ENCODE measurements at regions not wholly inside any gene's neighbourhood (a gene's known extent, or its start where the extent isn't known, plus 50 kb on each side); places are given as distances from the start of the nearest gene placed in this dataset.

DNA sequence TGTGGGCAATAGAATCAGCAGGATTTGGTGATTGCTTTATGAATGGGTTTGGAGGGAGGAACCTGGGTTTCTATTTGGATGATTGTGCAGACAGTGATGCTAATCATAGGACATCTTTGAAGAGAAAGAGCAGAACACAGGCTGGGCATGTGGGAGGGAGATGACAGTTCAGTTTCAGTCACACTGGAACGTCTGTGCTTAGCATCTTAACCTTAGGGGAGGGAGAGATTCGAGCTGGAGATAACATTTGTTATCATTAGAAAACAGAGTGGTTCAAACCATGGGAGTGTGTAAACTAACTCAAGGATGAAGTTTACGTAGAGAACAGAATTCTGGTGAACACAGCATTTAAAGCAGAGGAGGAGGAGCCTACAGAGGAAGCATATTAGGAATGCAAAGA, 138.6 kb upstream of the PPP2R2B start:
- Histone ChIP-seq H3K79me2 (ENCODE audit: insufficient read depth, low read depth, low read length) (no peaks in the 10 kb centered on the region), H3K4me3 (ENCODE audit: low read depth, low read length, poor library complexity, severe bottlenecking) (no peak overlapping the region), H3K4me2 (ENCODE audit: low read length) (no peak overlapping the region), H3K9me2 (ENCODE audit: insufficient read depth, low read length) (no peaks in the 10 kb centered on the region), H3K36me3 (ENCODE audit: insufficient read depth, low read length) (no peaks in the 10 kb centered on the region), H3K9me3 (ENCODE audit: low read length) (no peaks in the 10 kb centered on the region), H3K27ac (ENCODE audit: low read depth, low read length, poor library complexity, severe bottlenecking) (no peak overlapping the region), H3K4me1 (ENCODE audit: insufficient read depth, low read length, poor library complexity, severe bottlenecking) (no peaks in the 10 kb centered on the region), H2AFZ (ENCODE audit: low read length) (no peak overlapping the region), H4K20me1 (ENCODE audit: insufficient read depth, low read length) (no peaks in the 10 kb centered on the region)
- ChIA-PET CTCF (ENCODE audit: unreplicated experiment) (no interaction called here), POLR2A (no interaction called here)
- BruUV-seq (replicated peaks): no TSS peak
- intact Hi-C loops (cut with micrococcal nuclease; ENCODE audit: unreplicated experiment): no loop called here
- TF ChIP-seq, protein P1, sequence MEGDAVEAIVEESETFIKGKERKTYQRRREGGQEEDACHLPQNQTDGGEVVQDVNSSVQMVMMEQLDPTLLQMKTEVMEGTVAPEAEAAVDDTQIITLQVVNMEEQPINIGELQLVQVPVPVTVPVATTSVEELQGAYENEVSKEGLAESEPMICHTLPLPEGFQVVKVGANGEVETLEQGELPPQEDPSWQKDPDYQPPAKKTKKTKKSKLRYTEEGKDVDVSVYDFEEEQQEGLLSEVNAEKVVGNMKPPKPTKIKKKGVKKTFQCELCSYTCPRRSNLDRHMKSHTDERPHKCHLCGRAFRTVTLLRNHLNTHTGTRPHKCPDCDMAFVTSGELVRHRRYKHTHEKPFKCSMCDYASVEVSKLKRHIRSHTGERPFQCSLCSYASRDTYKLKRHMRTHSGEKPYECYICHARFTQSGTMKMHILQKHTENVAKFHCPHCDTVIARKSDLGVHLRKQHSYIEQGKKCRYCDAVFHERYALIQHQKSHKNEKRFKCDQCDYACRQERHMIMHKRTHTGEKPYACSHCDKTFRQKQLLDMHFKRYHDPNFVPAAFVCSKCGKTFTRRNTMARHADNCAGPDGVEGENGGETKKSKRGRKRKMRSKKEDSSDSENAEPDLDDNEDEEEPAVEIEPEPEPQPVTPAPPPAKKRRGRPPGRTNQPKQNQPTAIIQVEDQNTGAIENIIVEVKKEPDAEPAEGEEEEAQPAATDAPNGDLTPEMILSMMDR (conservative IDR thresholded peaks at IDR 0.05; ENCODE audit: low read length): no peak
- no peak for TF ChIP-seq EZH2phosphoT487 (IDR thresholded peaks at IDR 0.05; ENCODE audit: borderline replicate concordance, low read depth, low read length)
- DNase-seq (ENCODE audit: low spot score): no peak

DNA sequence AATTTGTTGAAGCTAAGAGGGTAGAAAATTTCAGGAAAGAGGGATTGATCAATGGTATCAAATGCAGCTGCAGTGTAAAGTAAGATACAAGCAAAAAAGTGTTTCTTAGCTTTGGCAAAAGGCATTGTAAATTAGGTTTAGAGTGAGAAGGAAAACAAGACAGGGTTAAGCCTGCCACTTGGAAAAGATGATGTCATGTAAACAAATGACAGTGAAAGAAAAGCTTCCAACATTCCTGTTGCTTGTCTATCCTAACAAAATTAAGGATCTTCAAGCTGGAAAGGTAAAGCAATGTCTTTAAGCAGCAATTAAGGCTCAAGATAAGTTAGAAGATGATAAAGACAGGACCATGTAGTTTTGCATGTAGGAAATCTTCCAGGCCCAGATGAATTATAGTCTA, 139.1 kb upstream of the PPP2R2B start:
- H3K9me3 ChIP-seq (ENCODE audit: low read length): no peaks in the 10 kb centered on the region
- H3K27ac ChIP-seq (ENCODE audit: low read depth, low read length, poor library complexity, severe bottlenecking): no peak overlapping the region
- ChIA-PET POLR2A (interaction anchor here (0.6 kb wide), 1 partner anchor 770 kb away, joined by 4 read pairs; no protein-coding TSS in a partner anchor), CTCF (ENCODE audit: unreplicated experiment) (no interaction called here)
- no peaks in the 10 kb centered on the region for H3K4me1 ChIP-seq (ENCODE audit: insufficient read depth, low read length, poor library complexity, severe bottlenecking)
- BruUV-seq (replicated peaks): no TSS peak
- H3K4me2 ChIP-seq (ENCODE audit: low read length): no peak overlapping the region
- H3K36me3 ChIP-seq (ENCODE audit: insufficient read depth, low read length): no peaks in the 10 kb centered on the region
- H3K9me2 ChIP-seq (ENCODE audit: insufficient read depth, low read length): no peaks in the 10 kb centered on the region
- no peak for TF ChIP-seq EZH2phosphoT487 (IDR thresholded peaks at IDR 0.05; ENCODE audit: borderline replicate concordance, low read depth, low read length)
- TF ChIP-seq, protein P1 (conservative IDR thresholded peaks at IDR 0.05; ENCODE audit: low read length): no peak
- no peak overlapping the region for H2AFZ ChIP-seq (ENCODE audit: low read length)
- no peaks in the 10 kb centered on the region for H4K20me1 ChIP-seq (ENCODE audit: insufficient read depth, low read length)
- H3K4me3 ChIP-seq (ENCODE audit: low read depth, low read length, poor library complexity, severe bottlenecking): no peak overlapping the region
- H3K79me2 ChIP-seq (ENCODE audit: insufficient read depth, low read depth, low read length): no peaks in the 10 kb centered on the region
- DNase-seq (ENCODE audit: low spot score): no peak
- intact Hi-C loops (cut with micrococcal nuclease; ENCODE audit: unreplicated experiment): no loop called here

DNA sequence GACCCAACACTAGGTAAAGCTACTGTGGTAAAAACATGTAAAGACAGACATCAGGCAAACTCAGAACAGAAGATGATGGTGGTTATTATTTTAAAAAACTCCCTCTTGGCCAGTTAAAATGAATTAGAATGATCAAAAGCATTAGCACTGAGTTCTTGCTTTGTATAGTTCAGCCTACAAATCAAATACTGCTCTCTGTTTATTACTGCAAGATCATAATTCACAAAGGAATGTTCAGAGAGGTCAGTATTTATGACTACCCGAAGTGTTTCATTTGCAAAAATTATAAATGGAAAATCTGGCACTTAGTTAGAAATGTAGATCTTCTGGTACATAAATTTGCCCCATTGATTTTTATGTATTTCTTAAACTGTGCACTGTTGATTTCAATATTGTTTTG, 140.3 kb upstream of the PPP2R2B start:
- intact Hi-C loops (cut with micrococcal nuclease; ENCODE audit: unreplicated experiment): no loop called here
- Histone ChIP-seq H3K9me3 (ENCODE audit: low read length) (no peaks in the 10 kb centered on the region), H4K20me1 (ENCODE audit: insufficient read depth, low read length) (no peaks in the 10 kb centered on the region), H3K79me2 (ENCODE audit: insufficient read depth, low read depth, low read length) (no peaks in the 10 kb centered on the region), H3K9me2 (ENCODE audit: insufficient read depth, low read length) (no peaks in the 10 kb centered on the region), H3K4me1 (ENCODE audit: insufficient read depth, low read length, poor library complexity, severe bottlenecking) (no peaks in the 10 kb centered on the region), H3K27ac (ENCODE audit: low read depth, low read length, poor library complexity, severe bottlenecking) (no peak overlapping the region), H3K4me2 (ENCODE audit: low read length) (no peak overlapping the region), H3K36me3 (ENCODE audit: insufficient read depth, low read length) (no peaks in the 10 kb centered on the region), H3K4me3 (ENCODE audit: low read depth, low read length, poor library complexity, severe bottlenecking) (no peak overlapping the region), H2AFZ (ENCODE audit: low read length) (no peak overlapping the region)
- DNase-seq (ENCODE audit: low spot score): no peak
- ChIA-PET POLR2A (interaction anchor here (1.2 kb wide), 1 partner anchor 12 kb away, joined by 3 read pairs; no protein-coding TSS in a partner anchor), CTCF (ENCODE audit: unreplicated experiment) (no interaction called here)
- BruUV-seq (replicated peaks): no TSS peak
- no peak for TF ChIP-seq EZH2phosphoT487 (IDR thresholded peaks at IDR 0.05; ENCODE audit: borderline replicate concordance, low read depth, low read length)
- TF ChIP-seq, protein P1 (conservative IDR thresholded peaks at IDR 0.05; ENCODE audit: low read length): no peak
